ENCODE measurements at regions not wholly inside any gene's neighbourhood (a gene's known extent, or its start where the extent isn't known, plus 50 kb on each side); places are given as distances from the start of the nearest gene placed in this dataset.
A peak's percentile ranks its signal among the peaks of the same experiment; 100 is the strongest.

- DNase-seq (ENCODE audit: low read depth): peak; percentile 68
- in situ Hi-C loops (cut with HindIII; ENCODE audit: low pct_unique_long_range_greater_than_20kb, low sequenced_read_pairs): no loop called here
Observed at GRCh38 chr9:28810388-28811075, 1237.3 kb upstream of the C9orf72 start.

- in situ Hi-C loops (cut with HindIII; ENCODE audit: low pct_unique_long_range_greater_than_20kb, low sequenced_read_pairs): no loop called here
- DNase-seq (ENCODE audit: low read depth): no peak
Observed at GRCh38 chr9:28820741-28821140, 1247.5 kb upstream of the C9orf72 start.

GRCh38 chr9:28821240-28821639 lies 1248.0 kb upstream of the C9orf72 start:
- DNase-seq (ENCODE audit: low read depth): no peak
- in situ Hi-C loops (cut with HindIII; ENCODE audit: low pct_unique_long_range_greater_than_20kb, low sequenced_read_pairs): no loop called here

- in situ Hi-C loops (cut with HindIII; ENCODE audit: low pct_unique_long_range_greater_than_20kb, low sequenced_read_pairs): no loop called here
- no peak for DNase-seq (ENCODE audit: low read depth)
Observed at GRCh38 chr9:28824432-28824963, 1251.2 kb upstream of the C9orf72 start.

- in situ Hi-C loops (cut with HindIII; ENCODE audit: low pct_unique_long_range_greater_than_20kb, low sequenced_read_pairs): no loop called here
- no peak for DNase-seq (ENCODE audit: low read depth)
Observed at GRCh38 chr9:28832168-28832770, 1259.0 kb upstream of the C9orf72 start.

- in situ Hi-C loops (cut with HindIII; ENCODE audit: low pct_unique_long_range_greater_than_20kb, low sequenced_read_pairs): no loop called here
- DNase-seq (ENCODE audit: low read depth): no peak
Observed at GRCh38 chr9:28834156-28834555, 1260.9 kb upstream of the C9orf72 start.

GRCh38 chr9:28839778-28840430 lies 1266.6 kb upstream of the C9orf72 start:
- no peak for DNase-seq (ENCODE audit: low read depth)
- in situ Hi-C loops (cut with HindIII; ENCODE audit: low pct_unique_long_range_greater_than_20kb, low sequenced_read_pairs): no loop called here

GRCh38 chr9:28841775-28842174 lies 1268.5 kb upstream of the C9orf72 start:
- in situ Hi-C loops (cut with HindIII; ENCODE audit: low pct_unique_long_range_greater_than_20kb, low sequenced_read_pairs): no loop called here
- no peak for DNase-seq (ENCODE audit: low read depth)

GRCh38 chr9:28847331-28847730 lies 1274.0 kb upstream of the C9orf72 start:
- DNase-seq (ENCODE audit: low read depth): no peak
- in situ Hi-C loops (cut with HindIII; ENCODE audit: low pct_unique_long_range_greater_than_20kb, low sequenced_read_pairs): no loop called here

- in situ Hi-C loops (cut with HindIII; ENCODE audit: low pct_unique_long_range_greater_than_20kb, low sequenced_read_pairs): no loop called here
- DNase-seq (ENCODE audit: low read depth): no peak
Observed at GRCh38 chr9:28848671-28849070, 1275.4 kb upstream of the C9orf72 start.

- DNase-seq (ENCODE audit: low read depth): no peak
Observed at GRCh38 chr9:28853477-28853876, 1280.2 kb upstream of the C9orf72 start.

GRCh38 chr9:28866951-28867350 lies 1293.7 kb upstream of the C9orf72 start:
- DNase-seq (ENCODE audit: low read depth): no peak
- in situ Hi-C loops (cut with HindIII; ENCODE audit: low pct_unique_long_range_greater_than_20kb, low sequenced_read_pairs): no loop called here

More at GRCh38 chr9:28853477-28853876, 1280.2 kb upstream of the C9orf72 start:
- in situ Hi-C loops (cut with HindIII; ENCODE audit: low pct_unique_long_range_greater_than_20kb, low sequenced_read_pairs): no loop called here

GRCh38 chr9:28868228-28868990 lies 1295.1 kb upstream of the C9orf72 start:
- no peak for DNase-seq (ENCODE audit: low read depth)
- in situ Hi-C loops (cut with HindIII; ENCODE audit: low pct_unique_long_range_greater_than_20kb, low sequenced_read_pairs): no loop called here

GRCh38 chr9:28882529-28882928 lies 1309.2 kb upstream of the C9orf72 start:
- in situ Hi-C loops (cut with HindIII; ENCODE audit: low pct_unique_long_range_greater_than_20kb, low sequenced_read_pairs): no loop called here
- DNase-seq (ENCODE audit: low read depth): no peak

- DNase-seq (ENCODE audit: low read depth): no peak
- in situ Hi-C loops (cut with HindIII; ENCODE audit: low pct_unique_long_range_greater_than_20kb, low sequenced_read_pairs): no loop called here
Observed at GRCh38 chr9:28883234-28883633, 1310.0 kb upstream of the C9orf72 start.

- in situ Hi-C loops (cut with HindIII; ENCODE audit: low pct_unique_long_range_greater_than_20kb, low sequenced_read_pairs): no loop called here
- no peak for DNase-seq (ENCODE audit: low read depth)
Observed at GRCh38 chr9:28887188-28887884, 1314.1 kb upstream of the C9orf72 start.

- no peak for DNase-seq (ENCODE audit: low read depth)
- in situ Hi-C loops (cut with HindIII; ENCODE audit: low pct_unique_long_range_greater_than_20kb, low sequenced_read_pairs): no loop called here
Observed at GRCh38 chr9:28888806-28889205, 1315.5 kb upstream of the C9orf72 start.

- in situ Hi-C loops (cut with HindIII; ENCODE audit: low pct_unique_long_range_greater_than_20kb, low sequenced_read_pairs): no loop called here
- no peak for DNase-seq (ENCODE audit: low read depth)
Observed at GRCh38 chr9:28892538-28892937, 1319.3 kb upstream of the C9orf72 start.

Measured in Caki2 (cell line).